ENCODE measurements at regions not wholly inside any gene's neighbourhood (a gene's known extent, or its start where the extent isn't known, plus 50 kb on each side); places are given as distances from the start of the nearest gene placed in this dataset.
A peak's percentile ranks its signal among the peaks of the same experiment; 100 is the strongest.

GRCh38 chr2:43171789-43172188 lies 54.6 kb downstream of the ZFP36L2 start:
- Histone ChIP-seq H3K27me3 (ENCODE audit: control insufficient read depth, insufficient read depth, low read length) (no peaks in the 10 kb centered on the region), H3K36me3 (ENCODE audit: control insufficient read depth, insufficient read depth, low read length) (no peaks in the 10 kb centered on the region), H3K4me3 (ENCODE audit: low read depth, low read length) (no peak overlapping the region)
- no peak for DNase-seq (ENCODE audit: low read depth)
- TF ChIP-seq CTCF (IDR thresholded peaks at IDR 0.05; ENCODE audit: insufficient read depth, low read length, poor library complexity, severe bottlenecking), result no peak

GRCh38 chr2:43170405-43171105 lies 55.9 kb downstream of the ZFP36L2 start:
- no peak for DNase-seq (ENCODE audit: low read depth)
- H3K4me3 ChIP-seq (ENCODE audit: low read depth, low read length), result no peak overlapping the region
- H3K27me3 ChIP-seq (ENCODE audit: control insufficient read depth, insufficient read depth, low read length), result no peaks in the 10 kb centered on the region
- no peak for TF ChIP-seq CTCF (IDR thresholded peaks at IDR 0.05; ENCODE audit: insufficient read depth, low read length, poor library complexity, severe bottlenecking)
- H3K36me3 ChIP-seq (ENCODE audit: control insufficient read depth, insufficient read depth, low read length), result no peaks in the 10 kb centered on the region

GRCh38 chr2:43169987-43170386 lies 56.4 kb downstream of the ZFP36L2 start:
- no peaks in the 10 kb centered on the region for H3K27me3 ChIP-seq (ENCODE audit: control insufficient read depth, insufficient read depth, low read length)
- no peaks in the 10 kb centered on the region for H3K36me3 ChIP-seq (ENCODE audit: control insufficient read depth, insufficient read depth, low read length)
- H3K4me3 ChIP-seq (ENCODE audit: low read depth, low read length), result no peak overlapping the region
- peak; percentile 58 for TF ChIP-seq CTCF (IDR thresholded peaks at IDR 0.05; ENCODE audit: insufficient read depth, low read length, poor library complexity, severe bottlenecking)
- DNase-seq (ENCODE audit: low read depth), result no peak

- H3K36me3 ChIP-seq (ENCODE audit: control insufficient read depth, insufficient read depth, low read length), result no peaks in the 10 kb centered on the region
- DNase-seq (ENCODE audit: low read depth), result peak; percentile 49
- no peaks in the 10 kb centered on the region for H3K27me3 ChIP-seq (ENCODE audit: control insufficient read depth, insufficient read depth, low read length)
- H3K4me3 ChIP-seq (ENCODE audit: low read depth, low read length), result no peak overlapping the region
- no peak for TF ChIP-seq CTCF (IDR thresholded peaks at IDR 0.05; ENCODE audit: insufficient read depth, low read length, poor library complexity, severe bottlenecking)
Measured at GRCh38 chr2:43169099-43169945, 57.1 kb downstream of the ZFP36L2 start.

GRCh38 chr2:43168016-43168369 lies 58.4 kb downstream of the ZFP36L2 start:
- no peaks in the 10 kb centered on the region for H3K36me3 ChIP-seq (ENCODE audit: control insufficient read depth, insufficient read depth, low read length)
- no peaks in the 10 kb centered on the region for H3K27me3 ChIP-seq (ENCODE audit: control insufficient read depth, insufficient read depth, low read length)
- DNase-seq (ENCODE audit: low read depth), result no peak
- TF ChIP-seq CTCF (IDR thresholded peaks at IDR 0.05; ENCODE audit: insufficient read depth, low read length, poor library complexity, severe bottlenecking), result no peak
- no peak overlapping the region for H3K4me3 ChIP-seq (ENCODE audit: low read depth, low read length)
